ENCODE measurements at regions not wholly inside any gene's neighbourhood (a gene's known extent, or its start where the extent isn't known, plus 50 kb on each side); places are given as distances from the start of the nearest gene placed in this dataset.

GRCh38 chr6:119501798-119502483, 152.4 kb upstream of the MAN1A1 start:
- H3K4me2 ChIP-seq (ENCODE audit: low read length), result no peak overlapping the region
- H3K27me3 ChIP-seq (ENCODE audit: insufficient read depth, low read depth, low read length), result no peaks in the 10 kb centered on the region
- no peak overlapping the region for H3K27ac ChIP-seq (ENCODE audit: low read length)
- no peaks in the 10 kb centered on the region for H3K79me2 ChIP-seq (replicated peaks; ENCODE audit: insufficient read depth, low read length)
- H2AFZ ChIP-seq (ENCODE audit: low read depth, low read length), result no peak overlapping the region
- H3K9ac ChIP-seq (ENCODE audit: low read length), result no peak overlapping the region
- H3K9me2 ChIP-seq (ENCODE audit: insufficient read depth, low read length), result no peaks in the 10 kb centered on the region
- H3K4me3 ChIP-seq (ENCODE audit: low read length), result no peak overlapping the region
- H3K36me3 ChIP-seq (ENCODE audit: insufficient read depth, low read length), result no peaks in the 10 kb centered on the region
- H3K9me3 ChIP-seq (ENCODE audit: low read length), result no peaks in the 10 kb centered on the region
- no peaks in the 10 kb centered on the region for H4K20me1 ChIP-seq (ENCODE audit: insufficient read depth)
- H3F3A ChIP-seq (ENCODE audit: insufficient read depth, low read length, poor library complexity, severe bottlenecking), result no peaks in the 10 kb centered on the region
- TF ChIP-seq CTCF (IDR thresholded peaks at IDR 0.05; ENCODE audit: poor library complexity, severe bottlenecking) (no peak), EZH2 (IDR thresholded peaks at IDR 0.05; ENCODE audit: borderline replicate concordance, insufficient read depth, low read length, poor library complexity, severe bottlenecking) (no peak), MXI1 (conservative IDR thresholded peaks at IDR 0.05; ENCODE audit: poor library complexity, severe bottlenecking) (no peak), REST (IDR thresholded peaks at IDR 0.05; ENCODE audit: borderline replicate concordance) (no peak), SMC3 (conservative IDR thresholded peaks at IDR 0.05; ENCODE audit: poor library complexity) (no peak), TAF1 (IDR thresholded peaks at IDR 0.05; ENCODE audit: low read depth) (no peak), RAD21 (conservative IDR thresholded peaks at IDR 0.05) (no peak), EP300 (conservative IDR thresholded peaks at IDR 0.05; ENCODE audit: poor library complexity, severe bottlenecking) (no peak), POLR2AphosphoS5 (IDR thresholded peaks at IDR 0.05) (no peak)

GRCh38 chr6:119499797-119500196, 150.2 kb upstream of the MAN1A1 start:
- no peak overlapping the region for H3K4me3 ChIP-seq (ENCODE audit: low read length)
- H3K27me3 ChIP-seq (ENCODE audit: insufficient read depth, low read depth, low read length), result no peaks in the 10 kb centered on the region
- no peak overlapping the region for H3K4me2 ChIP-seq (ENCODE audit: low read length)
- H2AFZ ChIP-seq (ENCODE audit: low read depth, low read length), result no peak overlapping the region
- no peaks in the 10 kb centered on the region for H4K20me1 ChIP-seq (ENCODE audit: insufficient read depth)
- H3F3A ChIP-seq (ENCODE audit: insufficient read depth, low read length, poor library complexity, severe bottlenecking), result no peaks in the 10 kb centered on the region
- H3K9ac ChIP-seq (ENCODE audit: low read length), result no peak overlapping the region
- H3K79me2 ChIP-seq (replicated peaks; ENCODE audit: insufficient read depth, low read length), result no peaks in the 10 kb centered on the region
- H3K27ac ChIP-seq (ENCODE audit: low read length), result no peak overlapping the region
- no peaks in the 10 kb centered on the region for H3K36me3 ChIP-seq (ENCODE audit: insufficient read depth, low read length)
- H3K9me2 ChIP-seq (ENCODE audit: insufficient read depth, low read length), result no peaks in the 10 kb centered on the region
- TF ChIP-seq EZH2 (IDR thresholded peaks at IDR 0.05; ENCODE audit: borderline replicate concordance, insufficient read depth, low read length, poor library complexity, severe bottlenecking) (no peak), SMC3 (conservative IDR thresholded peaks at IDR 0.05; ENCODE audit: poor library complexity) (no peak), MXI1 (conservative IDR thresholded peaks at IDR 0.05; ENCODE audit: poor library complexity, severe bottlenecking) (no peak), TAF1 (IDR thresholded peaks at IDR 0.05; ENCODE audit: low read depth) (no peak), EP300 (conservative IDR thresholded peaks at IDR 0.05; ENCODE audit: poor library complexity, severe bottlenecking) (no peak), REST (IDR thresholded peaks at IDR 0.05; ENCODE audit: borderline replicate concordance) (no peak), POLR2AphosphoS5 (IDR thresholded peaks at IDR 0.05) (no peak), CTCF (IDR thresholded peaks at IDR 0.05; ENCODE audit: poor library complexity, severe bottlenecking) (no peak), RAD21 (conservative IDR thresholded peaks at IDR 0.05) (no peak)
- no peaks in the 10 kb centered on the region for H3K9me3 ChIP-seq (ENCODE audit: low read length)

All from neural cell (in vitro differentiated cells).